ENCODE measurements at regions not wholly inside any gene's neighbourhood (a gene's known extent, or its start where the extent isn't known, plus 50 kb on each side); places are given as distances from the start of the nearest gene placed in this dataset.
"Not testable (repeated sequence)": the region's sequence is repeated elsewhere in the genome, so short reads cannot be mapped to it uniquely, and the experiment has no call there.

DNA sequence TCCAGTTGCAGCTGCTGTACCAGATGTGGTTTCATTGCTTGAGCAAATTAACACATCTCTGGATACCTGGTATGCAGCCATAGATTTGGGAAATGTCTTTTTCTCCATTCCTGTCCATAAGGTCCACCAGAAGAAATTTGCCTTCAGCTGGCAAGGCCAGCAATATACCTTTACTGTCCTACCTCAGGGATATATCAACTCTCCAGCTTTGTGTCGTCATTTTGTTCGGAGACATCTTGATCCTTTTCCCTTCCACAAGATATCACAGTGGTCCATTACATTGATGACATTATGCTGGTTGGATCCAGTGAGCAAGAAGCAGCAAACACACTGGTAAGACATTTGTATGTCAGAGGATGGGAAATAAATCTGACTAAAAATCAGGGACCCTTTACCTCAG lies 576.1 kb upstream of the FBXO33 start:
- intact Hi-C loops (cut with DNase I); DNase-seq: not testable (repeated sequence)

DNA sequence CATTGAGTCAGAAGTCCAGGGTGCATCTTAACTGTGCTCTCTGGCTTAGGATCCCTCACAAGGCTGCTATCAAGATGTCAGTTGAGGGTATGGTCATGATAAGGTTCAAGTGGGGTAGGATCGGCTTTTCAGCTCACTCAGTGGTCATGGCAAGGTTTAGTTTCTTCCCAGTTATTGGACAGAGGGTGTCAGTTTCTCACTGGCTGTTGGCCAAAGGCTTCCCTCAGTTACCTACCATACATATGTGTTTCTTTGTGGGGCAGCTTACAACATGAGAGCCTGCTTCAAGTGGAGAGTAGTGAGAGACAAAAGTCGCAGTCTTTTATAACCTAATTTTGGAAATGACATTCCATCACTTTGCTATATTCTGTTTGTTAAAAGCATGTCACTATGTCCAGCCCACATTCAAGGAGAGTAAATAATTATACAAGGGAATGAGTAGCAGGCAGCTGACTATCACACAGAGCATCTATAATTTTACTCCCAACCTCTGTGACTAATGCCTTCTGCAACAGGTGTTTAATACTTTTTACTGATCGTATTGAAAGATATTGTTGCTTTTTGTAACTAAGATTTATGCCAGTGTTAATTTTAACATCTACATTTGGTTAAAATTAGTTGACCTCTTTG lies 572.8 kb upstream of the FBXO33 start:
- intact Hi-C loops (cut with DNase I): no loop called here
- DNase-seq: no peak

DNA sequence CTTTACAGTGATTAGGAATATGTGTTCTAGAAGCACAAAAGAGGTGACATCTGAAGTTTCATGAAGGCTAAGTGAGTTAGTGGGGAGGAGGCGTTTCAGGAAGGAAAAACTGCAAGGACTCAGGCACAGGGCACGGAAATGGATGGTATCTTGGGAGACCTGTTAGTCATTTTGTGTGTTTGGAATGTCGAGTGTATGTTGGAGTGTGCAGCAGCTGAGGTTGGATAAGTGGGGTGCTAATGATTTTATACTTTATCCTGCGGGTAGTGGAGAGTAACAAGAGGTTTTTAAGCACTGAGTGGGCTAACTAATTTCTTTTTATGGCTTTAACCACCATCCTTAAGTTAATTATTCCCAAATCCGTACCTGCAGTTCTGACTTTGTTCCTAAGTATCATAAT lies 571.5 kb upstream of the FBXO33 start:
- intact Hi-C loops (cut with DNase I): no loop called here
- DNase-seq: no peak

GRCh38 chr14:39998854-39999253 lies 566.6 kb upstream of the FBXO33 start:
- intact Hi-C loops (cut with DNase I): no loop called here
- DNase-seq: no peak

DNA sequence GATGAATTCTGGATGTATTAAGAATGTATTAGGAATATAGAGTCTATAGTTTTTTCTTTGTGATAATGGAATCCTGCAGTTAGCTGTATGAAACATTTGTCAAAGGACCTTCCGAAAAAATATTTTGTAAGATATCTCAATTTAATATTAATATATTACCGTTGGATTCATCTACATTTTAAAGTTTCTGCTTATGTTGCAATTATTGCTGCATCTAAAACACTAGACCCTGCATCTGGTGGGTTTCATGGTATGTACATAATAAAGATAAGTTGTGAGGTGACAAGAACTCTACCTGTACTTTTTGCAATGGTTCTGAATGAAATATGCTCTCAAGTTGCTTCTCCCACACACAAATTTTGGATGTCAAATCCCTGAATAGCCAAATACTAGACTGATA lies 565.9 kb upstream of the FBXO33 start:
- intact Hi-C loops (cut with DNase I): no loop called here
- DNase-seq: no peak

DNA sequence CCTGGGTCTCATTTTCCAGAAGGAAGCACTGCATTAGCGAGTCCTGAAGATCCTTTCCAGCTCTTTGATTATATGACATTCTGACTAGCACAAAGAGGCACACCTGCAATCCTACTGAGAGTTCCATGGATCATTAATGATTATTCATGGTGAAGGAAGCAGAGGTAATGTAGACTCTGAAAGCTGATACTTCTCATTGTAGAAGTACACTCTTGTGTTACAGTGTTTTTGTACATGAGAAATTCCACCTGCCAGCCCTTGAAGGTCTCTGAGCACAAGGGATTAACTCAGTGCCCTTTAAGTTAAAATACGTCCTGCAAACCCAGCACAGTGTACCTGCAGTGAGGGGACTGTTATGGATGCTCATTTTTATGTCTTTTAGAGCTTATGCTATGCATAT lies 558.8 kb upstream of the FBXO33 start:
- intact Hi-C loops (cut with DNase I): no loop called here
- no peak for DNase-seq

GRCh38 chr14:39988939-39989338 lies 556.7 kb upstream of the FBXO33 start:
- intact Hi-C loops (cut with DNase I): no loop called here
- DNase-seq: peak in 1 of 42 donors; percentile 14

GRCh38 chr14:39984323-39984722 lies 552.1 kb upstream of the FBXO33 start:
- intact Hi-C loops (cut with DNase I): no loop called here
- no peak for DNase-seq

GRCh38 chr14:39977198-39977597 lies 545.0 kb upstream of the FBXO33 start:
- intact Hi-C loops (cut with DNase I): no loop called here

GRCh38 chr14:39974036-39974435 lies 541.8 kb upstream of the FBXO33 start:
- intact Hi-C loops (cut with DNase I): no loop called here
- DNase-seq: no peak

More at GRCh38 chr14:39977198-39977597, 545.0 kb upstream of the FBXO33 start:
- no peak for DNase-seq

- intact Hi-C loops (cut with DNase I): no loop called here
- DNase-seq: no peak
These were observed 540.5 kb upstream of the FBXO33 start for GRCh38 chr14:39972704-39973103.

DNA sequence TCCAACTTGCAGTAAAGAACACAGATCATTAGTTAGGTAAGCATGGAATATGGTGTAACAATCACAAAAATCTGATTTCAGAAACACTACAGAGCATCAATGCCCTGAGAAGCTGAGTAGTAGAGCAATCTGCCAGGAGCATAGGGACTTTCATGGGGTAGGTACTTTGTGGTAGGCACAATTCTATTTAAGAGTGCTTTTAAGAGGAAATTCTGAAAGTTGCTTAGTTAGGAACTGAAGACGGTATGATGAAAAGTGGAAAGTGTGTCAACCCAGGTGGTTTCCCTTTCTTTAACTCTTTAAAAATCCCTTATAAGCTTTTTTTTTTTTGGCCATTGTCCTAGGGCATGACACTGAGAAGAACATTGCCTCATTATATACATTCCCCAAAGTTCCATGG lies 535.7 kb upstream of the FBXO33 start:
- DNase-seq: no peak
- intact Hi-C loops (cut with DNase I): no loop called here

DNA sequence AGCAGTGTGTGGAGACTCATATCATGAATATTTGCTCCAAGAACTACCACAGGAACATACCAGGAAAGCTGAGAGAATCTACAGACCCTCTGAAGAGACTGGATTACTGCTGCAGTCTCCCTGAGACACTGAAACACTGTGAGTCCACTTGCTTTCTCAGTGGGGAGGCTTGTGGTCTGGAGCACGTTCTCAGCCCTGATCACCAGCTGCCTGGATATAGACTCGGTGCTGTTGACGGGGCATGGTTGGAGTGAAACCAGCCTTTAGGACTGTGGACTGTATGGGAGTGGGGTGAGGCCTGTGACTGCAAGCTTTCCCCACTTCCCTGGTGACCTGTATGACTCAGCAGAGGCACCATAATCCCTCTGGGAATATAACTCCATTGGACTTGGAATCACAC lies 525.8 kb upstream of the FBXO33 start:
- no peak for DNase-seq
- intact Hi-C loops (cut with DNase I): no loop called here

- intact Hi-C loops (cut with DNase I): no loop called here
- no peak for DNase-seq
These were observed 525.1 kb upstream of the FBXO33 start for GRCh38 chr14:39957290-39957689.

DNA sequence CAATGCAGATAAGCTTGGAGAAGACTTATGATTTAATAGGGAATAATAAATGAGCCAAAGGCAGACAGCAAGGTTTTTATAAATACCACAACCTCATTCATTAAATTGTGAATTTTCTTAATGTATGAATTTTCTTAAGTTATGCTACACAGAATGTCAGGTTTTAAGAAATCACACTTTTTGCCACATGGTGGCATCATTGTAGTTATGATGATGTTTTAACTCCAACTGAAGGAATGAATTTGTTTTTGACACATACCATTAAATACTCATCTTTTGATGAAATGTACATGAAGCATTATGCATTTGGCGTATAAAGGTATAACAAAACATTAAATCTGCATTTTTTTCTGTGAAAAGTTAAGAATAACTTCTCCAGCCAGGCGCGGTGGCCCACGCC lies 524.1 kb upstream of the FBXO33 start:
- intact Hi-C loops (cut with DNase I): no loop called here
- peak in 1 of 42 donors; percentile 8 for DNase-seq

GRCh38 chr14:39948235-39948634 lies 516.0 kb upstream of the FBXO33 start:
- no peak for DNase-seq
- intact Hi-C loops (cut with DNase I): no loop called here

DNA sequence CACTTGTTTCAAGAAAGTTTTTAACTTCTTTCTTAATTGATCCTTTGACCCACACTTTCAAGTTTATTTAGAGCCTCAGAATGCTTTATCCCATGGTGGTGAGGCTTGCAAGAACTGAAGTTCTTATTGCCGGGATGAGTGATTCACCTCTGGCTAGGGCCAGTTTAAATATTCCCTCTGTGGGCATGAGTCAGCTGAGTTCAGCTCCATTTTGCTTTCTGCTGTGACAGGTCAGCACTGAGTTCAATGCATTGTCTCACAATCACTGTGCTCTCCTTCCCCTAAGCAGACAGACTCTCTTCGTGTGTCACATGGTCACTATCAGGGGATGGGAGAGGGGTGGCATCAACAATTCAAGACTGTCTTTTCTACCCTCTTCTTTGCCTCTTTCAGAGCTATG lies 514.6 kb upstream of the FBXO33 start:
- intact Hi-C loops (cut with DNase I): no loop called here
- DNase-seq: no peak

- intact Hi-C loops (cut with DNase I): no loop called here
- no peak for DNase-seq
These were observed 506.8 kb upstream of the FBXO33 start for GRCh38 chr14:39939023-39939422.

GRCh38 chr14:39912192-39913100 lies 480.2 kb upstream of the FBXO33 start:
- intact Hi-C loops (cut with DNase I): no loop called here

GRCh38 chr14:39897657-39898056 lies 465.4 kb upstream of the FBXO33 start:
- no peak for DNase-seq
- intact Hi-C loops (cut with DNase I): no loop called here

More at GRCh38 chr14:39912192-39913100, 480.2 kb upstream of the FBXO33 start:
- no peak for DNase-seq

DNA sequence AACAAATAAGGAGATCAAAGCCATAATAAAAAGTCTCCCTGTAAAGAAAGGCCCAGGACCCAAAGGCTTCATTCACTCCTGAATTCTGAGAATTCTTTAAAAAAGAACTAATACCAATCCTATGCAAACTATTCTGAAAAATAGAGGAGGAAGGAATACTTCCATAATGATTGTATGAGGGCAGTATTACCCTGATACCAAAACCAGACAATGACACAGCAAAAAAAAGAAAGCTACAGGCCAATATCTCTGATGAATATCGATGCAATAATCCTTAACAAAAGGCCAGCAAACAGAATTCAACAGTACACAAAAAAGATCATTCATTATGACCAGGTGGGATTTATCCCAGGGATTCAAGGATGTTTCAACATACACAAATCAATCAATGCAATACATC lies 457.8 kb upstream of the FBXO33 start:
- no peak for DNase-seq
- intact Hi-C loops (cut with DNase I): no loop called here
